H1 (cell line): ENCODE measurements at regions not wholly inside any gene's neighbourhood (a gene's known extent, or its start where the extent isn't known, plus 50 kb on each side); places are given as distances from the start of the nearest gene placed in this dataset.

Source experiments
- CTCF ChIA-PET: fragments of 300-600 bp; sonication (Branson Sonifier 250); formaldehyde crosslinking; loops from one replicate; lab custom pipeline; 2021; ENCODE audit not compliant: partially characterized antibody; lab: Charles Lee
- POLR2A ChIA-PET: fragments of 300-600 bp; sonication (Branson Sonifier 250); formaldehyde crosslinking; loops from one replicate; lab custom pipeline; 2021; ENCODE audit warnings: inconsistent platforms; ENCODE audit not compliant: partially characterized antibody; lab: Charles Lee
- DNase-seq, 2 experiments: peaks; one replicate each; pipeline versions ENCODE4 v3.0.0 to v3.0.0-alpha.2; 2010 to 2022; ENCODE audit warnings: low spot score in 2 of 2, low read depth in 1 of 2, mixed read lengths in 1 of 2
- FAIRE-seq: peaks from 2 replicates; lab custom pipeline; 2011; peaks lifted over from hg19 to GRCh38; lab: Jason Lieb, UNC
- H2AFZ ChIP-seq: 2 replicates; pipeline ENCODE4 v1.8.1; 2012; ENCODE audit warnings: low read length, inconsistent platforms
- H2AK5ac ChIP-seq: 2 replicates; pipeline ENCODE4 v1.6.1; 2013; ENCODE audit warnings: low read depth, low read length
- H2BK120ac ChIP-seq: replicated peaks from 2 replicates; pipeline ENCODE3; 2013; ENCODE audit warnings: low read depth, low read length, inconsistent platforms
- H2BK12ac ChIP-seq: 2 replicates; pipeline ENCODE4 v1.6.1; 2013; ENCODE audit warnings: low read depth, low read length
- H2BK15ac ChIP-seq: 2 replicates; pipeline ENCODE4 v1.6.1; 2013; ENCODE audit warnings: low read length
- H2BK20ac ChIP-seq: 2 replicates; pipeline ENCODE4 v1.6.1; 2013; ENCODE audit warnings: low read length
- H2BK5ac ChIP-seq: 2 replicates; pipeline ENCODE4 v1.6.1; 2013; ENCODE audit warnings: low read depth, low read length
- H3K14ac ChIP-seq: 2 replicates; pipeline ENCODE4 v1.6.1; 2013; ENCODE audit warnings: inconsistent platforms; ENCODE audit not compliant: insufficient read length
- H3K18ac ChIP-seq: 2 replicates; pipeline ENCODE4 v1.6.1; 2013; ENCODE audit warnings: low read length; ENCODE audit errors: extremely low read depth
- H3K23ac ChIP-seq: 2 replicates; pipeline ENCODE4 v1.6.1; 2013; ENCODE audit warnings: inconsistent platforms; ENCODE audit not compliant: insufficient read length
- H3K23me2 ChIP-seq: 2 replicates; pipeline ENCODE4 v1.6.1; 2013; ENCODE audit warnings: low read depth, low read length
- H3K27ac ChIP-seq: 2 replicates; pipeline ENCODE4 v1.6.1; 2011; ENCODE audit warnings: low read depth, low read length, inconsistent platforms
- H3K27me3 ChIP-seq, 4 experiments: replicated peaks in 1 of 4; 1 replicate in 1 of 4; 2 replicates in 3 of 4; pipeline versions ENCODE4 v1.6.1 to v1.8.1; 2011 to 2013; ENCODE audit warnings: low read length in 3 of 4, mild to moderate bottlenecking in 3 of 4, inconsistent platforms in 2 of 4, mixed read lengths in 2 of 4, moderate library complexity in 1 of 4; ENCODE audit not compliant: control insufficient read depth in 3 of 4, insufficient read depth in 3 of 4; ENCODE audit errors: extremely low read depth in 1 of 4
- H3K36me3 ChIP-seq, 4 experiments: 2 replicates each; pipeline versions ENCODE4 v1.6.1 to v1.8.1; 2011 to 2013; ENCODE audit warnings: mild to moderate bottlenecking in 4 of 4, low read length in 3 of 4, moderate library complexity in 2 of 4, control low read depth in 1 of 4, inconsistent platforms in 1 of 4; ENCODE audit not compliant: insufficient read depth in 4 of 4, control insufficient read depth in 2 of 4
- H3K4ac ChIP-seq: replicated peaks from 2 replicates; pipeline ENCODE3; 2013; ENCODE audit warnings: low read length, low read depth, mixed read lengths, inconsistent platforms; ENCODE audit not compliant: insufficient read length
- H3K4me1 ChIP-seq, 4 experiments: replicated peaks in 1 of 4; 1 replicate in 1 of 4; 2 replicates in 3 of 4; pipeline versions ENCODE4 v1.6.1 to v1.8.1; 2011 to 2013; ENCODE audit warnings: low read length in 3 of 4, inconsistent platforms in 2 of 4, mixed read lengths in 1 of 4; ENCODE audit not compliant: insufficient read depth in 4 of 4, control insufficient read depth in 3 of 4
- H3K4me2 ChIP-seq, 2 experiments: 2 replicates each; pipeline versions ENCODE4 v1.6.1 to v1.8.1; 2011 to 2013; ENCODE audit warnings: low read depth in 2 of 2, low read length in 2 of 2, control low read depth in 1 of 2, inconsistent platforms in 1 of 2, mild to moderate bottlenecking in 1 of 2; ENCODE audit not compliant: insufficient read depth in 1 of 2
- H3K4me3 ChIP-seq, 4 experiments: fragments of 200-600, 300-600 bp in 1 of 4; sonication (generic), shearing (Covaris generic), sonication (Bioruptor Twin) in 1 of 4; 2 replicates each; pipeline versions ENCODE4 v1.5.1 to v1.8.1; 2011 to 2016; ENCODE audit warnings: low read length in 4 of 4, low read depth in 3 of 4, control low read depth in 2 of 4, inconsistent platforms in 2 of 4, mild to moderate bottlenecking in 2 of 4, mixed read lengths in 1 of 4, moderate library complexity in 1 of 4; ENCODE audit not compliant: insufficient read depth in 2 of 4; ENCODE audit errors: extremely low read depth in 1 of 4
- H3K56ac ChIP-seq: replicated peaks from 2 replicates; pipeline ENCODE3; 2013; ENCODE audit warnings: low read depth, mild to moderate bottlenecking, mixed read lengths, low read length, inconsistent platforms; ENCODE audit not compliant: insufficient read length
- H3K79me1 ChIP-seq: 2 replicates; pipeline ENCODE4 v1.6.1; 2013; ENCODE audit warnings: low read depth, low read length, control low read depth
- H3K79me2 ChIP-seq, 2 experiments: 2 replicates each; pipeline versions ENCODE4 v1.6.1 to v1.8.1; 2012 to 2013; ENCODE audit warnings: low read length in 2 of 2, mild to moderate bottlenecking in 2 of 2, inconsistent platforms in 1 of 2; ENCODE audit not compliant: insufficient read depth in 2 of 2, control insufficient read depth in 1 of 2
- H3K9ac ChIP-seq, 4 experiments: replicated peaks in 1 of 4; 1 replicate in 1 of 4; 2 replicates in 3 of 4; pipeline versions ENCODE4 v1.6.1 to v1.8.1; 2011 to 2013; ENCODE audit warnings: low read depth in 3 of 4, low read length in 3 of 4, control low read depth in 2 of 4, mild to moderate bottlenecking in 2 of 4, moderate library complexity in 2 of 4, inconsistent platforms in 1 of 4; ENCODE audit errors: extremely low read depth in 1 of 4
- H3K9me3 ChIP-seq, 2 experiments: 2 replicates each; pipeline versions ENCODE4 v1.6.1 to v1.8.1; 2012 to 2013; ENCODE audit warnings: mild to moderate bottlenecking in 2 of 2, moderate library complexity in 2 of 2, control low read depth in 1 of 2, inconsistent platforms in 1 of 2, low read depth in 1 of 2, low read length in 1 of 2, mixed read lengths in 1 of 2; ENCODE audit not compliant: insufficient read depth in 2 of 2
- H4K20me1 ChIP-seq, 2 experiments: replicated peaks in 1 of 2; 2 replicates each; pipeline versions ENCODE3 to v1.8.1; 2011 to 2013; ENCODE audit warnings: inconsistent platforms in 2 of 2, low read length in 2 of 2, mild to moderate bottlenecking in 1 of 2; ENCODE audit not compliant: insufficient read depth in 2 of 2, control insufficient read depth in 1 of 2
- H4K5ac ChIP-seq: 2 replicates; pipeline ENCODE4 v1.6.1; 2013; ENCODE audit warnings: low read length, low read depth, mixed read lengths, inconsistent platforms; ENCODE audit not compliant: insufficient read length
- H4K8ac ChIP-seq: 2 replicates; pipeline ENCODE4 v1.8.0; 2013; ENCODE audit warnings: mild to moderate bottlenecking, moderate library complexity, low read length, inconsistent platforms; ENCODE audit not compliant: insufficient read depth; ENCODE audit errors: extremely low read depth
- H4K91ac ChIP-seq: replicated peaks from 2 replicates; pipeline ENCODE3; 2013; ENCODE audit warnings: low read length, mixed read lengths, inconsistent platforms; ENCODE audit not compliant: insufficient read length
- ASH2L ChIP-seq: fragments of 200-600, 300-600 bp; sonication (generic); IDR thresholded peaks from one replicate; pipeline ENCODE4 v1.7.1; 2017; ENCODE audit warnings: low read length
- ATF2 ChIP-seq: IDR thresholded peaks from 2 replicates; pipeline ENCODE4 v1.6.1; 2012; ENCODE audit warnings: low read length, inconsistent platforms
- CEBPB ChIP-seq: IDR thresholded peaks from 2 replicates; pipeline ENCODE4 v1.6.1; 2012; ENCODE audit warnings: low read depth, low read length
- CHD1 ChIP-seq: IDR thresholded peaks from 2 replicates; pipeline ENCODE4 v1.6.1; 2012; ENCODE audit warnings: low read depth, low read length, improper control_type of control experiment
- EP300 ChIP-seq, 2 experiments: IDR thresholded peaks; 1 replicate in 1 of 2; 2 replicates in 1 of 2; pipeline ENCODE4 v1.6.1; 2011 to 2012; ENCODE audit warnings: low read depth in 2 of 2, low read length in 2 of 2, mild to moderate bottlenecking in 2 of 2, borderline replicate concordance in 1 of 2, inconsistent platforms in 1 of 2, moderate library complexity in 1 of 2
- EZH2 ChIP-seq: fragments of 200-600 bp; sonication (generic); IDR thresholded peaks from 2 replicates; pipeline ENCODE4 v1.7.1; 2012; ENCODE audit warnings: low read depth, mild to moderate bottlenecking, moderate library complexity, low read length, inconsistent platforms; ENCODE audit not compliant: severe bottlenecking
- GTF2F1 ChIP-seq: IDR thresholded peaks from 2 replicates; pipeline ENCODE4 v1.6.1; 2012; ENCODE audit warnings: low read depth, low read length, improper control_type of control experiment, borderline replicate concordance
- MAFK ChIP-seq: IDR thresholded peaks from 2 replicates; pipeline ENCODE4 v1.6.1; 2012; ENCODE audit warnings: low read depth, mild to moderate bottlenecking, improper control_type of control experiment, low read length
- SP1 ChIP-seq: IDR thresholded peaks from 2 replicates; pipeline ENCODE4 v1.6.1; 2011; ENCODE audit warnings: low read depth, low read length
- TAF7 ChIP-seq: optimal IDR thresholded peaks from 2 replicates; pipeline ENCODE3; 2011; ENCODE audit warnings: low read depth, mild to moderate bottlenecking, inconsistent platforms, low read length, moderate library complexity, borderline replicate concordance
- TEAD4 ChIP-seq: IDR thresholded peaks from 2 replicates; pipeline ENCODE4 v1.6.1; 2012; ENCODE audit warnings: low read depth, low read length, inconsistent platforms, mixed read lengths
- WGBS, 2 experiments: shearing (Covaris generic) in 1 of 2; methylation state at CpG; one replicate each; pipeline versions ENCODE4 v1.1.6 to v1.1.7; 2013 to 2015; ENCODE audit warnings: low lambda C conversion rate in 2 of 2, mixed read lengths in 2 of 2, inconsistent platforms in 1 of 2, low coverage in 1 of 2, missing lambda C conversion rate in 1 of 2; ENCODE audit not compliant: insufficient replicate concordance in 2 of 2, insufficient coverage in 1 of 2, insufficient read length in 1 of 2; ENCODE audit errors: extremely low coverage in 1 of 2, missing lambda C conversion rate in 1 of 2; 5-methylcytosine and 5-hydroxymethylcytosine counted together

DNA sequence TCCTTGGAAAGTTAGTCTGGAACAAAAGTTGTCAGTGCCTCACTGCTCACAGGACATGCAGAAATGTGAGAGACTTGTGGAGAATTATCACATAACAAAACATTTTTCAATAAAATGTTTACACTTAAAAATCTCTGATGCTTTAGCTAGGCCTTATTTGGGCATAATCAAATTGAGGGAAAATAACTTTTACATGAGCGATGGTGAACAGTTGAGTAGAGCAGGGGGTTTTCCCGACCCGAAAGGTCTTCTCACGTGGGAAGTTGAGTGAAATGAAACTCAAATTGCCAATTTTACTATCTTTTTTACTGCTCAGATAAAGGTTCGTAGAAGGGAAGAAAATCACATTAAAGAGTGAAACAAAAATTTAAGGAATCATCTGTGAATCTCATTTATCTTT lies 465.6 kb downstream of the MTX2 start:
- Histone ChIP-seq H3K56ac (no peak overlapping the region), H3K9ac (no peak overlapping the region), H3K4me3 (no peak overlapping the region), H3K27me3 (no peaks in the 10 kb centered on the region)
- WGBS, 2 experiments, result 99% methylated on average over 5 of the region's 5 CpGs; no CpG with 5 or more reads in 1 of the 2 experiments
- TF ChIP-seq SP1 (no peak), CHD1 (no peak), MAFK (no peak), ATF2 (no peak), TAF7 (no peak), ASH2L (no peak), CEBPB (no peak), EP300 (IDR thresholded peaks at IDR 0.05; ENCODE audit: borderline replicate concordance in 1 of 2, low read depth in 2 of 2, low read length in 2 of 2) (no peak), TEAD4 (no peak), EZH2 (no peak), GTF2F1 (no peak)
- TF ChIP-seq, all 59 proteins: peak for 0
- Histone ChIP-seq H3K79me1 (no peaks in the 10 kb centered on the region), H4K20me1 (no peaks in the 10 kb centered on the region), H3K4me1 (no peaks in the 10 kb centered on the region), H2BK5ac (no peak overlapping the region), H2AFZ (no peak overlapping the region), H3K9me3 (no peaks in the 10 kb centered on the region), H3K79me2 (no peaks in the 10 kb centered on the region), H2BK15ac (no peak overlapping the region), H4K8ac (no peak overlapping the region), H3K4ac (no peak overlapping the region), H3K18ac (no peak overlapping the region), H3K14ac (no peak overlapping the region), H3K27ac (no peak overlapping the region), H2BK20ac (no peak overlapping the region), H3K23me2 (no peaks in the 10 kb centered on the region), H3K4me2 (no peak overlapping the region), H2AK5ac (no peak overlapping the region), H2BK120ac (no peak overlapping the region), H2BK12ac (no peak overlapping the region), H4K91ac (no peak overlapping the region), H3K23ac (no peak overlapping the region), H3K36me3 (no peaks in the 10 kb centered on the region), H4K5ac (no peak overlapping the region)
- ChIA-PET CTCF (interaction anchor here (1.1 kb wide), 1 partner anchor 32 kb away, joined by 3 read pairs; no protein-coding TSS in a partner anchor), POLR2A (no interaction called here)
- DNase-seq (no peak), FAIRE-seq (no peak)
